Ecto neural progenitor cell (in vitro differentiated cells): ENCODE measurements at regions not wholly inside any gene's neighbourhood (a gene's known extent, or its start where the extent isn't known, plus 50 kb on each side); places are given as distances from the start of the nearest gene placed in this dataset.

Source experiments
- DNase-seq: peaks from one replicate; pipeline ENCODE4 v3.0.0-alpha.2; 2018; ENCODE audit warnings: low spot score

DNA sequence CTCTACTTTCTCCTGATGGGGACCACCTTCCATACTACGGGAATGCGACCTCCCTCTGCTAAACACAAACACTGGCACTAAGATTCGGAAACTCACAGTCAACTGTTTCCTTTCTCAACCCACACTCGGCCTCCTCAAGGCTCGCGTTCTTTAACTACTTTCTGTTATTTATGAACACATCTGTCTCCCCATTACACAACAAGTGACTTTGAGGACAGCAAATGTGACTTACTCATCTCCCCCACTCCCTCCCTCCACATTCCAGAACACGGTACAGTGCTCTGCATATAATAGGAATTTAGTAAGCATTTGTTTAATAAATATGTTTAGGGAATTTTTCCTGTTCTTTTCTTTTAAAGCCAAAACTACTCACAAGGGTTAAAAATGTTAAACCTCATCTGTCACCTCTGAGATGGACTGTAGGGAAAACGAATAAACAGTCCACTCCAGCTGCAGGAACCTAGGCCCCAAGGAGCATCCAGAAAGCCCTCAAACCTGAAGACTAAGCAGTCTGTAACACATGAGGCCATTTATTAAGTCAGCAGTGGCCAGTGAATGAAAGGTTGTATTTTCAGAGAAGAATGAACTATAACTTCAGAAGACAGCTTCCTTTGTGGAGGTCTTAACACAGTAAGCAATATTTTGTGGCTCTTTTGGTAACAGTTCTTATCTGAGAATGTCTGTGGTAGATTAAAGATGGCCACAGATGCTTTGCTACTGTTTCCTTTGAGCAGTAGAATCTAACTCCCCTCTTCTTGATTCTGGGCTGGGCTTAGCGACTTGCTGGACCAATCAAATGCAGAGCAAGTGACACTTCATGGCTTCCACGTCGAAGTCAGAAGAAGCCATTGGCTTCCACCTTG, 209.6 kb upstream of the DTNBP1 start:
- DNase-seq, result no peak

DNA sequence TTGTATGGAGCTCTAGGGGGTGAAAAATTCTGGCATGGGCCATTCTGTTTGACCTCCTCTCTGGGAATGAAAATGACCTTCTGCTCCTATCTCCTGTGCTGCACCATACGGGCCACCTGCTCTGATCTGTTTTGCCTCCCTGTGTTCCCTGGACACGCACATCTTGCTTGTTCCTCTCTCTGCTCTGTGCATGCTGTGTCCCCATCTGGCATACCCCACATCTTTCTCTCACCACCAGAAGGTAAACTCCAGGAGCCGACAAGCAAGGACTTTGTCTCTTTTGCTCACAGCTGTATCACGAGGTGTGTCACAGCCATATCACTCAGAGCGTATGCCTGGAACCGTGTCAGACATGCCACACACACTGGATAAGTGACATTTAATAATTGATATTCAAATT, 208.4 kb upstream of the DTNBP1 start:
- no peak for DNase-seq

DNA sequence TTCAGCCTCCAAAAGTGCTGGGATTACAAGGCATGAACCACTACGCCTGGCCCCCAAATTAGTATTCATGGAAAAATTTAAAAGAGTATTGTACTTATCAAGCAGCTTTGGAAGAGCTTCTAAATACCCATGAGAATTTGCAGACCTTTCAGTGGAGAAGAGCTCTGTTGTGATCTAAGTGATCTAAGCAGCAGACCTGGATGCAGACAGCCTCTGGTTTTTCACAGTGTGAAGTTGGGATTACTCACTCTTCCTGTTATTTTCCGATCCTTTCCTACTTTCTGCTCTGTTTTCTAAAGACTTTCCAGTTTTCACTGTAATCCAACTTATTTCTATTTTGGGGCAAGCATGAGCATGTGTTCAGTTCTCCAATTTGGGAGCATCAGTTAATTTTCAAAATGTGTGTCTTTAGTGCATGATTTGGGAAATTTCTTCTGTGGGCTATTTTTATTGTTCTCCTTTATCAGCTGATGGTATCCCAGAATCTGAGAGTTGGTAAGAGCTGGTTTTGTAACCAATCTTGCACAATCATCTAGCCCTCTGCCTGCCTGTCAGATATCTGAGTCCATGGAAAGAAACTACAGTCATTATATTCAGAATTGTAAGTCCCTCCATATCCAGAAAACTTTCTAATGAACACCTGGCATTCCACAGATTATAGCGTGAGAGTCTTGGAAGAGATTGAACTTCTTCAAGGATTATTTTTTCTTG, 207.7 kb upstream of the DTNBP1 start:
- DNase-seq, result no peak

DNA sequence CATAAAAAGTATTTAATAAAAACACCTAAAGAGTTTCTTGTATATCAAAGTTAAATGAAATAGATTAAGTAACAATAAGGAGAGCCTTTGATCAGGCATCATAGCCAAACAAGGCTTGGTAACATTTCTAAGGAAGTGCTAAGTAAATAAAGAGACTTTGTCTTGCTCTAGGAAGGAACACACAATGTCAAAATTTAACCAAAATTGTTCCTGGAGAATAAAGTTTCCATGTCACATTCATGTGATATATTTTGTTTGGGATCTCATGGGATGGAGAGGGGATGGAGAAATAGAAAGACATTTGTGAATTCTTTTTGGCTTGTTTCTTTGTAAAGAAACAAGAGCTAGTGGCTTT, 201.9 kb upstream of the DTNBP1 start:
- DNase-seq, result no peak

DNA sequence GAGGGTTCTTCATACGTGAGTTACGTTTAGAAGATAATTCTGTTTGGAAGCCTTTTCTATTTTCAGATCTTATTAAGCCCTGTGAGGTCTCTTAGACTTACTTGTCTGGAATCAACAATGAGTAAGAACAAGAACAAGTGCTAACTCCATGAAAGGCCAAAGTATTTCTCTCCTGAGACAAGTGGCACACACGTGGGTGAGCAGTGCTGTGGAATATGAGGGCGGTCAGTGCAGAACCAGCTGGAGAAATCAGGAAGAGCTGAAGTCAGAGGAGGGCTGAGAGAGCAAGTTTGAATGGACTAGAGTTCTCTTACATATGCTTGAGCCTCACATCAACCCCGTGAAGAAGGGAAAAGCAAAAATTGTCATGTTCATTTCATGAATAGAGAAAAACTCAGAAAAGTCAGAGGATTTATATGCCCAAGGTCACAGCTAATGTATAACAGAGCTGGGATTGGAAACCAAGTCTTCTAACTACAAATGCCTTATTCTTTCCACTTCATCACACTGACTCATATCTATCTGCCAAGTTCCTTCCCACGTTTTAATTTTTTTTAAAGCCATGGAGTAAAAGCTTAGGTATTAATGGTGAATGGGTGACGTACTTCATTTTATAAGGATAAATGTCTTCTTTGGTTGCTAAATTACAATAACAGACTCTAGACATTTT, 201.3 kb upstream of the DTNBP1 start:
- DNase-seq, result no peak

DNA sequence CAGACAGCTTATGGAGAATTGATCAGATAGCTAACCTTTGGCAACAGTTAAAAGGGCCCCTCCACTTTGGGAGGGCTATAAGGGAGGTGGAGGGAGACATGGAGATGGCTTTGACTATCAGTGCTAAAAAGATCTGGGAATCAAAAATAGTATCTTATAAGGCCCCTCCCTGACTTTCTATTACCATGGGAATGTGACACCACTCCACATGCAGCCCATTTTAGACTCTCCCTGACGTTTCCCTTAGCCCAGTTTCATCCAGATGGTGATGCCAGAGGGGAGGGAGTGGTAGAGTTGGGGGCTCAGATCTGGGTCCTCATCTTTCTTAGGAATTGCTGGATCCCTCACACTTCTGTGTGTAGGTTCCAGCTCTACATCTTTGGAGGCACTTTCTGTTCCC, 200.0 kb upstream of the DTNBP1 start:
- DNase-seq, result no peak

DNA sequence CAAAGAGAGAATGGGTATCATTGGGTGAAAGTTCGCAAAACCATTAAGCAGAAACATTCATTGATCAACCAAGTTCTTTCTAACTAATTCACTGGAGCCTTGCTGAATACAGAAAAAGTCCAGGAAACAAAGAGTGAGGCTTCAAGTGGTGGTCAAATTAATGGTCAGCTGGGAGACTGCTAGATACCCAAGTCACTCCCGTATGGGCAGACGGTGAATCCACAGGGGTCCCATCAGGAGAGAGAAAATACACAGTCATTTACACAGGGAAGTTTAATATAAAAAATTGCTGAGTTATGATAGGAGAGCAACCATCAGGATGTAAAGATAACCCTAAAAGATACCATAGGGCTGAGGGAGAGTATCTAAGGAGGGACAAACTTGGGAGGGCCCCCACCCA, 198.7 kb upstream of the DTNBP1 start:
- no peak for DNase-seq

DNA sequence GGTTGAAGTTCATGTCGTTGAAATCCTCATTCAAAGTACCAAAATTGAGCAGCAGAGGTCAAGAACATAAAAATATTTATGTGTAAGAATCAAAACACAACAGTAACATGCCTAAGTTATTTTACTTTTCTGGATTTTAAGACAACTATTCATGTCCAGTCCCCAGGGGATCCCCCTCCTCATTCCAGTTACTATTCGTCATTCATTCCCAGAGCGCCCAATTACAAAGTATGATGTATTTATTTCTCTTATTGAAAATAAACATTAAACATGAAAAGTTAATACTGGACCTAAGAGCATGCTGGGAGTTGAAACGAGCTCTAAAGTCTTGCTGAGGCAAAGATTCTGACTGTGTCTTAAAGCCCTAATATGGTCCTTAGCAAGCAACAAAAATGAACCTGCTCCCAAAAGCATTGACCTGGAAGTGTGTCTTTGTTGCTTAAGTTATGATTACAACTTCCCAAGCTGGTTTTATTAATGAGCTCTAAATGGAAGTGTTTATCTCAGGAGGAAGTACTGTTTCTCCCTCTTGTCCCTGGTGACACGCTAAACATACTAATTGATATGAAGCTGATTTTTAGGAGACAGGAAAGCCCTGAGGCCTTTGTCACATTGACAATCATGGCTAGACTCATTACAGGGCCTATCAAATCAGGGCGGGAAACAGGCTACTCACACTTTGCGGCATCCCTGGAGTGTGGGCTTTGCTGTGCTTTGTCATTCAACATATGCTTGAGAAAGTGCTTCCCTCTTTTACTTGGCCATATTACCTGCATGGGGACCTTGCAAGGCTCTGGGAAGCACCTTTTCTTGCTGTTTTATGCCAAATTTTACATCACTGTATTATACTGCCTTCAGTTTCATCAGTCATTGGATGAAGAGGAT, 192.2 kb upstream of the DTNBP1 start:
- no peak for DNase-seq

DNA sequence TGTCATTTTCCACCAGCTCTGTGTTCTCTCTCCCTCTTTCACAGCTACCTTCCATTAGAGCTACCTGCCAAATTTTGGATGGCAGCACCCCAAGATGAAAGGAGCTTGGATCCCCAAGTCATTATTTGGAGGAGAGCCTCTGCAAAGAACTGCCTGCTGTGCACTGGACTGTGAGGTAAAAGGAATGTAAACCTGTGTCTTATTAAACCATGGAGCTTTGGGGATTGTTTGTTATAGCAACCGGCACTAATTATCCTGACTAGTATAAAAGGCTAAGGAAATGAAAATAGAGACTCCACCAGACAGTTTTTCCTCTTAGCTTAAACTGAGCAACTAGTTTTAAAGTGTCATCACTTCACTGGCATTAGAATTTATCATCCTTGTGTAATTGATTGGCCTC, 191.6 kb upstream of the DTNBP1 start:
- DNase-seq, result no peak

DNA sequence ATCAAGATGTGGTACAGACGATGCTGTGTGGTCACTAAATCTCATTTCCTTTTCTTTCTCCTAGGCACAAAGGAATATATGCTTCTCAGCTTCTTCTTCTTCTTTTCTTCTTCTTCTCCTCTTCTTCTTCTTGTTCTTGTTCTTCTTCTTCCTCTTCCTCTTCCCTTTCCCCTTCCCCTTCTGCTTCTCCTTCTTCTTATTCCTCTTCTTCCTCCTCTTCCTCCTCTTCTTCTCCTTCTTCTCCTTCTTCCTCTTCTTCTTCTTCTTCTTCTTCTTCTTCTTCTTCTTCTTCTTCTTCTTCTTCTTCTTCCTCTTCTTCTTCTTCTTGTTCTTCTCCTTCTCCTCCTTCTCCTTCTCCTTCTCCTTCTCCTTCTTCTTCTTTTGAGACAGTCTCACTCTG, 190.4 kb upstream of the DTNBP1 start:
- DNase-seq, result no peak

DNA sequence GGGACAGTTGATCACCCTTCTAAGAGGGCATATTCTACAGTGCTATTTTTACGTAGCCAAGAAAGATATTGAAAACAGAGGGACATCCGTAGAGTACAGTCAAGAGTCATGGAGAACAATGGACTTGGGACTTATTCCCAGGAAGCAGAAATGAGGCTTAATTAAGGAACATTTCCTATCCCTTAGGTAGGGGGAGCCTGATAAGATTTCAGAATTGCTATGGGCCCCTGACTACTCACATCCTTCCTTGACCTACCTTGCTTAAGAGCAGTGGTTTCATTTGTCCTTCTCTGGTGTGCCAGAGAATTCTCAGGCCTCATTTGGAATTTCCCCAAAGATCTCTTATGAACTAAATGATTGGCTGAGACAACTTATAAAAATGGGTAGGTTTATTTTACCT, 189.5 kb upstream of the DTNBP1 start:
- no peak for DNase-seq

DNA sequence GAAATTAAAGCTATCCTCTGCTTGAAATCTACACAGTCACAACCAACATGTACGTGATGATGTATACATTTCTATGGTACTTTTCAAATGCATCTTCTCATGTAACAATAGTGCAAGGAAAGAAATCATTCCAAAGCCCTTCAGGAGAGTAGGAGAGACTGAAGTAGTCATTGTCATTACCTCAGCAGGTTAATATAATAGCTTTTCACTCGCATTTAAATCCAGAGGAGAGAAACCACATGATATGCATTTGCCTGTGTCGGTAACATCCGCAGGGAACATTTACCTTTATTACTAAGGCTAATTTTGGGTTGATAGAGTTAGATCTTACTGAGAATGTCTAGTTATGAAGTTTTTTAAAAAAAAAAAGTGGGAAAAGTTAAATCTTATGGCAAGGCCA, 186.6 kb upstream of the DTNBP1 start:
- no peak for DNase-seq

DNA sequence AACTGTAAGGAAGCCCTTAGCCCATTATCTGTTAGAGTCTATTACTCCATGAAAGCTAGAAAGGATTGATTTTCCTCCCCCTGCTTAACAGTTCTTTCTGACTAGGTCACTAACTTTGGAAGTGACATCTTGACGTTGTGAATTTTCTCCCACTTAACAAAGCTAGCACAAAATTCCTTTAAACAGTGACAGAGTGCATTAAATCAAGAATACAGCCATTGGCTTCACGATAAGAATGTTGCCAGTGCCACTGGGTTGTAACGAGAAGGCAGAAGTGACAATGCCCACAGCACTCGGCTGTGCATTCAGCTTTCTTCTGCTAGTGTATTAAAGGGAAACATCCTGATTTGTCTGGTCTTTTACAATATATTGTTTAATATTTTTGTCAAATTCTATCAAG, 182.7 kb upstream of the DTNBP1 start:
- no peak for DNase-seq

DNA sequence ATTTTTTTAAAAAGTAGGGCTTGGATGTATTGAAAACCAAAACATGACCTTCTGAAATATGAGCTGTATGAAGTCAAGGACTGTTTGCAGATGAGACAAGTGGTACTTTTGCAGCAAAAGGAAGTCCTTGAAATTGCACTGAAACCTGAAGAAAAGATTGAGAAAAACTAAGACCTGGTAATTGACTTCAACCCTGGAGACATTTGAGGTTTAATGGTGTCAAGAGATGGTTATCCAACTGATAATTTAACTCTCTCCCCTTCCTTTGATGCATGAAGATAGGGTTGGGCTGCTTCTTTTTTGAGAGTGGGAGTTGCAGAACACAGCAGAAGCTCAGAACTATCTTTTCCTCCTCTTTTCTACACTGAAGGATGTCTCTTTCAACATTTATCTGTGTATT, 180.9 kb upstream of the DTNBP1 start:
- no peak for DNase-seq

DNA sequence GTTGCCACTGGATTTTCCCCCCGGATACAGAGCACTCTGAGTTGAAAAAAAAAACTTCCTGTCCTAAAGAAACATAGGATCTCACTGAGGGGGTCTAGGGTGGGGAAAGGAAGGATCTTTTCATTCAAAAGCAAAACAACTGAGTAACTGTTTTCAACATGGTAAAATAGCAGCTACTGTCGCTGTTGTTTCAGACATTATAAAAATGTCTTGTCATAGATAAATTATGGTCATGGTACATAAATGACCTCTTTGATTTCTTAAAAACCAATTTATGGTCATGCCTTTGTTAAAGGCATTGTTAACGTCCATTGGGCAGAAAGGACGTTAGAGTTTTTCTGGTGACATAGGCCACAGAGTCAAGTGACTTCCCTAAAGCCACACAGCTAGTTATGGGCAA, 180.4 kb upstream of the DTNBP1 start:
- DNase-seq, result no peak

DNA sequence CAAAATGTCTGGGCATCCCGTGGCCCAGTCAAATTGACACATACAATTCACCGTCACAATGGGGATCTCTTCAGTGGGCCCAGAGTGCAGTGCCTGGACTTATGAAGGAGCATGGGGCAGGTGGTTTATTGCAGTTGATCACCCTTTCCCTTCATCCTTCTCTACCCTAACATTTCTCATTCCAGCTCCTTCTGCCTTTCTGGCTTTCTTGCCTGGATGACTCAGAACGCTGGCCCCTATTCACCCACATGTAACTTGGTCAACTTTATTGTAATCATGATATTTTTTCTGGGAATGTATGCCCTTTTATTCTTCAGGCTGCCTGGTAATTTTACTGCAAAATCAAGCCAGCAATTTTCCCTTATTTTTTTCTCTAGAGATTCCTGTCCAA, 179.9 kb upstream of the DTNBP1 start:
- DNase-seq, result no peak

DNA sequence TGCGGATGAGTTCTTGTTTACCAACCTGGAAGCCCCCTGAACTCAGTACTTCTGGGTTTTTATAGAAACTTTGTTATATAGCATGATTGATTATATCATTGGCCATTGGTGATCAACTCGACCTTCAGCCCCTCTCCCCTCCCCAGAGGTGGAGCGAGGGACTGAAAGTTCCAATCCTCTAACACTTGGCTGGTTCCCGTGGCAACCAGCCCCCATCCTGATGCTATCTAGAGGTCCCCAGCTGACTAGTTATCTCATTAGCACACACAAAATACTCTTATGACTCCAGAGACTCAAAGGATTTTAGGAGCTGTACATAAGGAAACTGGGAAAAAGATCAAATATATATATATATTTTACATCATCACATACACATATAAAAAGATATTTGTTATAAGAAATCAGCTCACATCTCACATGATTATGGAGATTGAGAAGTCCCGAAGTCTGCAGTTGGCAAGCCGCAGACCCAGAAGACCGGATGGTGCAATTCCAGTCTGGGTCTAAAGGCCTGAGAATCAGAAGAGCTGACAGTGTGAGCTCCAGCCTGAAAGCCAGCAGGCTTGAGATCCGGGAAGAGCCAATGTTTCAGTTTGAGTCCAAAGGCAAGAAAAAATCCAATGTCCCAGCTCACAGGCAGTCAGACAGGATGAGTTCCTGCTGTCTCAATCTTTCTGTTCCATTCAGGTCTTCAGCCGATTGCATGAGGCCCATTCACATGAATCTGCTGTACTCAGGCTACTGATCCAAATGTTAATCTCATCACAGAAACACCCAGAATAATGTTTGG, 179.3 kb upstream of the DTNBP1 start:
- DNase-seq, result no peak

DNA sequence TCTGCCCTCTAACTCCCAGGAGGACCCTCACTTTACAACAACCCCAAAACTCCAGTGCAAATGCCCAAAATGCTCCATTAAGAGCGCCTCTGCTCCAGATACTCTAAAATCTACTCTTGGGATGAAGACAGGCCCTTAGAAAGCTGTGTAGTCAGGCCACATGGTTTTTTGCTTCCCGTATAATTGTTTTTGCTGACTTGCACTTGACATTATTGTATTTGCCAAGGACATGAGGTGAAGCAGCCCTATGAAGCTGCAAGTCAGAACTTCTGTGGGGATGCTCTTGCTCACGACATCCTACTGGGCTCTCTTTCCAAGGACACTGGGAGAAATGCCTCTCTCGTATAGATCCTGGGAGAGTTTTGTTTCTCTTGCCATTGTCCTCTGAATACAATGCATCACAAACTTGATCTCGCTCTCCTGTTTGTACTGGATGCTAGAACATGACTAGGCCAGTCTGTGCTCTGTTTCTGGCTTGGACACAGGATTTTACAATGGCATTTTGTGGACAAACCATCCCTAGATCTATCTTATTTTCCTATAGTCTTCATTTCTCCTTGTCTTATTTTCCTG, 177.2 kb upstream of the DTNBP1 start:
- DNase-seq, result no peak

DNA sequence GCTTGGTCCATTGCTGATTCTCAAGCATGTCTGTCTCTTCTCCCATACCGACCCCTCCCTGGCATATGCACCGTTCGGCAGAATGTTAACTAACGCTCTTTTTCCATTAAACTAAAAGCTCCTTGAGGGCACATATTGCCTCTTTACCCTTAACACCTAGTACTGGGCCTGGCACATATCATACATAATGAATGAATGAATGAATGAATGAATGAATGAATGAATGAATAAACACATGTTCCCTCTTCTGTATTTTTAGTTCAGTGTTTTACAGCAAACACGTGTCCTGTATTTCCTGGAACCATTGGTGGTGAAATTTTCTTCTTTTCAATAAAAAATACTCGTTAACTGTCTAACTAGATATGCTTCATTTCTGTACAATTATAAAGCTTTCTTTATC, 174.4 kb upstream of the DTNBP1 start:
- no peak for DNase-seq

DNA sequence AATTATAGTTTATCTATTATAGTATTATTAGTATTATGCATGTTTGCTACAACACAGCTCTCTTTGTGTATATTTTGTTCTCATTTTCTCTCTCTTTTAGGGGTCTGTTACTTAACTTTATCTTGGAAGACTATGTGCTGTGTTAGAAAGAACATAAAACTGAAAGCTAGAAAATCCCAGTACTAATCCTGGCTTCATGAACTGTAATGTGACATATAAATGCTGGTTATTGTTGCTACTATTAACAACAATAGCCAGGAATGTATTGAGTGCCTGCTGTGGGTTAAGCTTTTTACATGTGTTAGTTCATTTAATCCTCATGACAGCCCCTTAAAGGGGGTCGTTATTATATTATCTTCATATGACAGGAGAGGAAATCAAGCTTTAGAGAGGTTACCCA, 170.0 kb upstream of the DTNBP1 start:
- DNase-seq, result no peak

DNA sequence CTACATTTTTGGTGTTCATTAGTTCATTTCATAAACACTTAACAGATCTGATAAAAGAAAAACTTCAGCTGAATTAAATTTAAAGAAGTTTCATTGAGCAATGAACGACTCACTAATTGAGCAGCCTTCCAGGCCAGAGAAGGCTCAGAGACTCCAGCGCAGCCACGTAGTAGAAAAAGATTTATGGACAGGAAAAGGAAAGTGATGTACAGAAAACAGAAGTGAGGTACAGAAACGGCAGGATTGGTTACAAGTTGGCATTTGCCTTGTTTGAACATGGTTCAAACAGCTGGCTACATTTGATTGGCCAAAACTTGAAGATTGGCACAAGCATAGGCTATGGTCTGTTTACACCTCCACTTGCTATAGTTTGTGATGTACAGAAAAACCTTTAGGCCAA, 166.3 kb upstream of the DTNBP1 start:
- no peak for DNase-seq
